AG04450 (cell line): ENCODE measurements at regions not wholly inside any gene's neighbourhood (a gene's known extent, or its start where the extent isn't known, plus 50 kb on each side); places are given as distances from the start of the nearest gene placed in this dataset.

Experiments used
- CTCF ChIA-PET: fragments of 300-600, 350-600 bp; formaldehyde crosslinking; extraction: SDS; loops from one replicate; lab custom pipeline; 2022; ENCODE audit warnings: antibody characterized with exemption, inconsistent platforms; lab: Charles Lee
- POLR2A ChIA-PET: fragments of 350-600 bp; formaldehyde crosslinking; extraction: SDS; loops from one replicate; lab custom pipeline; 2021; ENCODE audit warnings: antibody characterized with exemption, inconsistent platforms; lab: Yijun Ruan, JAX
- DNase-seq: peaks from one replicate; pipeline ENCODE4 v3.0.0-alpha.2; 2011; ENCODE audit warnings: low read depth, low spot score
- H3K27ac ChIP-seq: one replicate; pipeline ENCODE4 v1.5.1; 2012; ENCODE audit warnings: low read depth, low read length, control low read depth
- H3K27me3 ChIP-seq: one replicate; pipeline ENCODE4 v1.6.0; 2012; ENCODE audit warnings: low read length; ENCODE audit not compliant: control insufficient read depth, insufficient read depth
- H3K4me3 ChIP-seq: 2 replicates; pipeline ENCODE4 v1.5.1; 2011; ENCODE audit warnings: mild to moderate bottlenecking, low read depth, low read length, control low read depth
- H3K9me3 ChIP-seq: 2 replicates; pipeline ENCODE4 v1.5.1; 2012; ENCODE audit warnings: low read length; ENCODE audit not compliant: control insufficient read depth, insufficient read depth
- CTCF ChIP-seq: IDR thresholded peaks from 2 replicates; pipeline ENCODE4 v1.5.1; 2011; ENCODE audit warnings: low read depth, low read length, control low read depth, inconsistent platforms

- TF ChIP-seq CTCF = no peak
- no peaks in the 10 kb centered on the region for H3K27me3 ChIP-seq
- ChIA-PET CTCF (no interaction called here), POLR2A (no interaction called here)
- H3K27ac ChIP-seq = no peak overlapping the region
- no peak overlapping the region for H3K4me3 ChIP-seq
- no peaks in the 10 kb centered on the region for H3K9me3 ChIP-seq
- no peak for DNase-seq
These were observed 707.3 kb upstream of the UBE2E2 start for GRCh38 chr3:22495791-22496190.

- no peak for TF ChIP-seq CTCF
- CTCF ChIA-PET = no interaction called here
- Histone ChIP-seq H3K27ac (no peak overlapping the region), H3K27me3 (no peaks in the 10 kb centered on the region), H3K9me3 (no peaks in the 10 kb centered on the region), H3K4me3 (no peak overlapping the region)
- no peak for DNase-seq
- POLR2A ChIA-PET = no interaction called here
These were observed 706.5 kb upstream of the UBE2E2 start for GRCh38 chr3:22496641-22497040.

GRCh38 chr3:22506871-22507270 lies 696.3 kb upstream of the UBE2E2 start:
- POLR2A ChIA-PET = no interaction called here
- DNase-seq = no peak
- no peak for TF ChIP-seq CTCF
- Histone ChIP-seq H3K4me3 (no peak overlapping the region), H3K9me3 (peaks cover 4% of the 10 kb centered on the region; the same call in 1 of the 2 replicates), H3K27me3 (no peaks in the 10 kb centered on the region), H3K27ac (no peak overlapping the region)
- CTCF ChIA-PET = no interaction called here

GRCh38 chr3:22507709-22508108 lies 695.4 kb upstream of the UBE2E2 start:
- H3K27me3 ChIP-seq = no peaks in the 10 kb centered on the region
- POLR2A ChIA-PET = no interaction called here
- no peak for DNase-seq
- H3K4me3 ChIP-seq = no peak overlapping the region
- no peak for TF ChIP-seq CTCF
- peaks cover 4% of the 10 kb centered on the region; the same call in 1 of the 2 replicates for H3K9me3 ChIP-seq
- H3K27ac ChIP-seq = no peak overlapping the region
- CTCF ChIA-PET = no interaction called here

- no peak overlapping the region for H3K4me3 ChIP-seq
- no peak for DNase-seq
- H3K27ac ChIP-seq = no peak overlapping the region
- H3K9me3 ChIP-seq = no peaks in the 10 kb centered on the region
- POLR2A ChIA-PET = no interaction called here
- no peak for TF ChIP-seq CTCF
- H3K27me3 ChIP-seq = no peaks in the 10 kb centered on the region
- CTCF ChIA-PET = no interaction called here
These were observed 679.2 kb upstream of the UBE2E2 start for GRCh38 chr3:22523925-22524324.
